ENCODE measurements at regions not wholly inside any gene's neighbourhood (a gene's known extent, or its start where the extent isn't known, plus 50 kb on each side); places are given as distances from the start of the nearest gene placed in this dataset.

DNA sequence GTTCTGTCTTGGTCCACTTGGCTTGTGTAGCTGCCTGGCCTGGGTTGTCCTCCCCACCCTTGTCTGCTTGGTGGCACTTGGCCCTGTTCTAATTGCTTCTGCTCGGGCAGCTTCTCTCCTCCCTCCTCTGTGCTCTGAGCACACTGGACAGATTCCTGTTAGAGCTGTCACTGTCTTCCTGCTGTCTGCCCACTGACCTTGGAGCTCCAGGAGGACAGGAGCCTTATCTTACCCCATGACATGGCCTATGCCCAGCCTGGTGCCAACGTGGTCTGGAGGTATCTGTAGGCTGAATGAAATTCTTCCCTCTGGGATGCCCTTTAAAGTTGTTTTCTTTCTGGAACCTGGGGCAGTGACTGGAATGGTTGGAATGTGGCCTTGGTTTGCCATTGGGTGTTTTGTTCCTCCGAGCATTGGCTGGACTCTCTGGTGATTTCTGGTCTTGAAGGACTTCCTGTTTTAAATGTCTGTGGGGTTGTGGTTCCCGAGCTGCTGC, 94.1 kb downstream of the FAM43A start:
- TF ChIP-seq SPI1 (IDR thresholded peaks at IDR 0.05; ENCODE audit: low read depth, low read length) (no peak), PAX5 (IDR thresholded peaks at IDR 0.05; ENCODE audit: insufficient read depth, low read length, severe bottlenecking) (no peak), TAF1 (IDR thresholded peaks at IDR 0.05; ENCODE audit: low read depth, low read length) (no peak), POLR2AphosphoS5 (IDR thresholded peaks at IDR 0.05; ENCODE audit: low read depth, low read length) (no peak), POU2F2 (IDR thresholded peaks at IDR 0.05; ENCODE audit: low read depth, low read length) (no peak), POLR2A (IDR thresholded peaks at IDR 0.05; ENCODE audit: low read depth, low read length) (no peak)
- DNase-seq (ENCODE audit: insufficient read length, low spot score), result no peak
- no peak for FAIRE-seq

GRCh38 chr3:194780706-194781105, 95.0 kb downstream of the FAM43A start:
- FAIRE-seq (no peak), DNase-seq (ENCODE audit: insufficient read length, low spot score) (no peak)
- TF ChIP-seq POLR2AphosphoS5 (IDR thresholded peaks at IDR 0.05; ENCODE audit: low read depth, low read length), result no peak
- TF ChIP-seq SPI1 (IDR thresholded peaks at IDR 0.05; ENCODE audit: low read depth, low read length), result no peak
- no peak for TF ChIP-seq POLR2A (IDR thresholded peaks at IDR 0.05; ENCODE audit: low read depth, low read length)
- TF ChIP-seq TAF1 (IDR thresholded peaks at IDR 0.05; ENCODE audit: low read depth, low read length), result no peak
- no peak for TF ChIP-seq POU2F2 (IDR thresholded peaks at IDR 0.05; ENCODE audit: low read depth, low read length)
- no peak for TF ChIP-seq PAX5 (IDR thresholded peaks at IDR 0.05; ENCODE audit: insufficient read depth, low read length, severe bottlenecking)

DNA sequence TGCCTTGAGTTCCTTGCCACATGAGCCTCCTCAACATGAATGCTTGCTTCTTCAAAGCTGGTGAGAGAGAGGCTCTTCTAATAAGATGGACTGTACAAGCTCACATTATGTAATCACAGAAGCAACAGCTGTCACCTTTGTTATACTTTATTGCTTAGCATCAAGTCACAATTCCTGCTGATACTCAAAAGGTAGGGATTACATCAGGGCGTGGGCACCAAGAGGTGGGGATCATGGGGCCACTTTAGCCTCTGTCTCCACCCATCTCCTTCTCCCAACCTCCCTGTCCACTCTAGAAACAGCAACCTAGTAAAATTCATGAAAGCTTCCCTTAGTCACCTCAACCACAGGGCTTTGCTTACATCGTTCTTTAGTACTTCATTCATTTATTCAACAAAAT, 95.9 kb downstream of the FAM43A start:
- no peak for FAIRE-seq
- no peak for TF ChIP-seq POU2F2 (IDR thresholded peaks at IDR 0.05; ENCODE audit: low read depth, low read length)
- no peak for TF ChIP-seq SPI1 (IDR thresholded peaks at IDR 0.05; ENCODE audit: low read depth, low read length)

GRCh38 chr3:194782698-194783404, 97.2 kb downstream of the FAM43A start:
- no peak for FAIRE-seq
- no peak for DNase-seq (ENCODE audit: insufficient read length, low spot score)
- TF ChIP-seq POLR2A (IDR thresholded peaks at IDR 0.05; ENCODE audit: low read depth, low read length) (no peak), SPI1 (IDR thresholded peaks at IDR 0.05; ENCODE audit: low read depth, low read length) (no peak), TAF1 (IDR thresholded peaks at IDR 0.05; ENCODE audit: low read depth, low read length) (no peak), PAX5 (IDR thresholded peaks at IDR 0.05; ENCODE audit: insufficient read depth, low read length, severe bottlenecking) (no peak)

More for the DNA sequence above, 95.9 kb downstream of the FAM43A start:
- no peak for DNase-seq (ENCODE audit: insufficient read length, low spot score)

GRCh38 chr3:194784361-194784760, 98.7 kb downstream of the FAM43A start:
- DNase-seq (ENCODE audit: insufficient read length, low spot score) (no peak), FAIRE-seq (no peak)
- TF ChIP-seq SPI1 (IDR thresholded peaks at IDR 0.05; ENCODE audit: low read depth, low read length) (no peak), PAX5 (IDR thresholded peaks at IDR 0.05; ENCODE audit: insufficient read depth, low read length, severe bottlenecking) (no peak), POU2F2 (IDR thresholded peaks at IDR 0.05; ENCODE audit: low read depth, low read length) (no peak), TAF1 (IDR thresholded peaks at IDR 0.05; ENCODE audit: low read depth, low read length) (no peak), POLR2AphosphoS5 (IDR thresholded peaks at IDR 0.05; ENCODE audit: low read depth, low read length) (no peak), POLR2A (IDR thresholded peaks at IDR 0.05; ENCODE audit: low read depth, low read length) (no peak)

- FAIRE-seq (no peak), DNase-seq (ENCODE audit: insufficient read length, low spot score) (no peak)
- TF ChIP-seq POU2F2 (IDR thresholded peaks at IDR 0.05; ENCODE audit: low read depth, low read length) (no peak), POLR2AphosphoS5 (IDR thresholded peaks at IDR 0.05; ENCODE audit: low read depth, low read length) (no peak), TAF1 (IDR thresholded peaks at IDR 0.05; ENCODE audit: low read depth, low read length) (no peak), POLR2A (IDR thresholded peaks at IDR 0.05; ENCODE audit: low read depth, low read length) (no peak), PAX5 (IDR thresholded peaks at IDR 0.05; ENCODE audit: insufficient read depth, low read length, severe bottlenecking) (no peak), SPI1 (IDR thresholded peaks at IDR 0.05; ENCODE audit: low read depth, low read length) (no peak)
Observed at GRCh38 chr3:194785315-194785714, 99.6 kb downstream of the FAM43A start.

DNA sequence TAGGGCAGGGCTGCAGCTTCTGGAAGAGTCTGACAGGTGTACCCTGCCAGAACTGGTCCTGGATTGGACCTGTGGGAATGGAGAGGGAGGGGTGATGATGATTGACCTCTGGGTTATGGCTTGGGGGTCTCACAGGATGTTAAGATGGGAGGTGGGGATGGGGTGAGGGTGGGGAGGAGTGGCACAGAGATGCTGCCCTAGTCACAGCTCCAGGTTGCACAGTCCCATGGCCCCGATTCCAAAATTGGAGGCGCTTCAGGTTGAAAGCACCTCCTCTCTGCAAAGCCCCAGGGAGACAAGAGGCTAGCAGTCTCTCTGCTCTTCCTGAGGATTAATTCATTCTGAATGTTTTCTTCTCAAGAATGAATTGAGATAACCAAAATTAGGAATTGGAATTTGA, 101.4 kb downstream of the FAM43A start:
- TF ChIP-seq POLR2A (IDR thresholded peaks at IDR 0.05; ENCODE audit: low read depth, low read length), result no peak
- no peak for TF ChIP-seq TAF1 (IDR thresholded peaks at IDR 0.05; ENCODE audit: low read depth, low read length)
- no peak for TF ChIP-seq PAX5 (IDR thresholded peaks at IDR 0.05; ENCODE audit: insufficient read depth, low read length, severe bottlenecking)
- no peak for TF ChIP-seq POLR2AphosphoS5 (IDR thresholded peaks at IDR 0.05; ENCODE audit: low read depth, low read length)
- TF ChIP-seq POU2F2 (IDR thresholded peaks at IDR 0.05; ENCODE audit: low read depth, low read length), result no peak
- no peak for TF ChIP-seq SPI1 (IDR thresholded peaks at IDR 0.05; ENCODE audit: low read depth, low read length)
- no peak for FAIRE-seq
- DNase-seq (ENCODE audit: insufficient read length, low spot score), result no peak

GRCh38 chr3:194787650-194788049, 102.0 kb downstream of the FAM43A start:
- FAIRE-seq, result no peak
- no peak for DNase-seq (ENCODE audit: insufficient read length, low spot score)
- TF ChIP-seq POLR2A (IDR thresholded peaks at IDR 0.05; ENCODE audit: low read depth, low read length) (no peak), TAF1 (IDR thresholded peaks at IDR 0.05; ENCODE audit: low read depth, low read length) (no peak), PAX5 (IDR thresholded peaks at IDR 0.05; ENCODE audit: insufficient read depth, low read length, severe bottlenecking) (no peak), POU2F2 (IDR thresholded peaks at IDR 0.05; ENCODE audit: low read depth, low read length) (no peak), SPI1 (IDR thresholded peaks at IDR 0.05; ENCODE audit: low read depth, low read length) (no peak), POLR2AphosphoS5 (IDR thresholded peaks at IDR 0.05; ENCODE audit: low read depth, low read length) (no peak)

- no peak for FAIRE-seq
- no peak for DNase-seq (ENCODE audit: insufficient read length, low spot score)
- TF ChIP-seq SPI1 (IDR thresholded peaks at IDR 0.05; ENCODE audit: low read depth, low read length) (no peak), POU2F2 (IDR thresholded peaks at IDR 0.05; ENCODE audit: low read depth, low read length) (no peak), PAX5 (IDR thresholded peaks at IDR 0.05; ENCODE audit: insufficient read depth, low read length, severe bottlenecking) (no peak), TAF1 (IDR thresholded peaks at IDR 0.05; ENCODE audit: low read depth, low read length) (no peak), POLR2A (IDR thresholded peaks at IDR 0.05; ENCODE audit: low read depth, low read length) (no peak), POLR2AphosphoS5 (IDR thresholded peaks at IDR 0.05; ENCODE audit: low read depth, low read length) (no peak)
Observed at GRCh38 chr3:194792368-194792767, 106.7 kb downstream of the FAM43A start.

Measured in GM12891 (cell line).